IMR-90 (cell line): ENCODE measurements at regions not wholly inside any gene's neighbourhood (a gene's known extent, or its start where the extent isn't known, plus 50 kb on each side); places are given as distances from the start of the nearest gene placed in this dataset.

Source experiments
- ATAC-seq: fragments of 200-7000 bp; cut with Tn5 transposase; 2 replicates; pipeline ENCODE4 v1.9.1; 2020; ENCODE audit warnings: low read depth, mild to moderate bottlenecking, moderate library complexity
- BruUV-seq: library from RNA; stranded (reverse); fragments of 400-500 nt; replicated peaks from 2 replicates; lab custom pipeline; 2021; lab: Mats Ljungman, UMichigan
- CTCF ChIA-PET: fragments of 300-600 bp; formaldehyde crosslinking; extraction: SDS; loops from one replicate; lab custom pipeline; 2021; ENCODE audit warnings: antibody characterized with exemption; lab: Yijun Ruan, JAX
- POLR2A ChIA-PET: fragments of 300-600 bp; sonication (Branson Sonifier 250); formaldehyde crosslinking; loops from one replicate; lab custom pipeline; 2022; ENCODE audit warnings: antibody characterized with exemption; ENCODE audit not compliant: unreplicated experiment; lab: Charles Lee
- DNase-seq: peaks from one replicate; pipeline ENCODE4 v3.0.0; 2013
- H2AFZ ChIP-seq: replicated peaks from 2 replicates; pipeline ENCODE3; 2013; ENCODE audit warnings: low read length, mild to moderate bottlenecking; ENCODE audit not compliant: poor library complexity
- H2AK5ac ChIP-seq: 2 replicates; pipeline ENCODE4 v1.6.1; 2013; ENCODE audit warnings: low read depth, low read length, inconsistent platforms
- H2AK9ac ChIP-seq: replicated peaks from 2 replicates; pipeline ENCODE3; 2013; ENCODE audit warnings: mild to moderate bottlenecking, low read depth, low read length, moderate library complexity; ENCODE audit not compliant: poor library complexity
- H2BK120ac ChIP-seq: 2 replicates; pipeline ENCODE4 v1.6.1; 2013; ENCODE audit warnings: low read depth, low read length, inconsistent platforms
- H2BK15ac ChIP-seq: 3 replicates; pipeline ENCODE4 v1.6.1; 2013; ENCODE audit warnings: low read depth, low read length, inconsistent platforms
- H2BK20ac ChIP-seq: 2 replicates; pipeline ENCODE4 v1.6.1; 2013; ENCODE audit warnings: low read depth, mild to moderate bottlenecking, inconsistent platforms, low read length, moderate library complexity
- H2BK5ac ChIP-seq: 2 replicates; pipeline ENCODE4 v1.6.1; 2013; ENCODE audit warnings: mild to moderate bottlenecking, low read depth, low read length, inconsistent platforms; ENCODE audit not compliant: poor library complexity, severe bottlenecking
- H3K14ac ChIP-seq: replicated peaks from 2 replicates; pipeline ENCODE4 v1.6.1; 2013; ENCODE audit warnings: low read depth, low read length, inconsistent platforms
- H3K18ac ChIP-seq: 2 replicates; pipeline ENCODE4 v1.6.1; 2013; ENCODE audit warnings: low read depth, low read length, control low read depth
- H3K23ac ChIP-seq: 2 replicates; pipeline ENCODE4 v1.6.1; 2013; ENCODE audit warnings: low read depth, low read length, inconsistent platforms
- H3K27ac ChIP-seq: 2 replicates; pipeline ENCODE4 v1.5.1; 2013; ENCODE audit warnings: mild to moderate bottlenecking, control low read depth, low read length; ENCODE audit not compliant: insufficient read depth
- H3K27me3 ChIP-seq: 2 replicates; pipeline ENCODE4 v1.6.1; 2013; ENCODE audit warnings: low read length; ENCODE audit not compliant: control insufficient read depth, insufficient read depth
- H3K36me3 ChIP-seq: 2 replicates; pipeline ENCODE4 v1.6.1; 2013; ENCODE audit warnings: low read length, mixed read lengths; ENCODE audit not compliant: control insufficient read depth, insufficient read depth
- H3K4ac ChIP-seq: 2 replicates; pipeline ENCODE4 v1.6.1; 2013; ENCODE audit warnings: low read depth, low read length, inconsistent platforms
- H3K4me1 ChIP-seq: 2 replicates; pipeline ENCODE4 v1.6.1; 2013; ENCODE audit warnings: low read length, mixed read lengths; ENCODE audit not compliant: control insufficient read depth, insufficient read depth
- H3K4me2 ChIP-seq: 2 replicates; pipeline ENCODE4 v1.6.1; 2013; ENCODE audit warnings: low read depth, mild to moderate bottlenecking, control low read depth, low read length, moderate library complexity
- H3K4me3 ChIP-seq: 2 replicates; pipeline ENCODE4 v1.5.1; 2013; ENCODE audit warnings: low read depth, mild to moderate bottlenecking, control low read depth, low read length, moderate library complexity; ENCODE audit not compliant: insufficient read depth
- H3K56ac ChIP-seq: 2 replicates; pipeline ENCODE4 v1.6.1; 2013; ENCODE audit warnings: low read length, inconsistent platforms; ENCODE audit not compliant: insufficient read depth; ENCODE audit errors: extremely low read depth
- H3K79me1 ChIP-seq, 2 experiments: 2 replicates each; pipeline ENCODE4 v1.6.1; 2013; ENCODE audit warnings: low read length in 2 of 2, inconsistent platforms in 1 of 2, low read depth in 1 of 2
- H3K9ac ChIP-seq: 2 replicates; pipeline ENCODE4 v1.6.1; 2013; ENCODE audit warnings: low read depth, low read length, control low read depth
- H3K9me1 ChIP-seq: 2 replicates; pipeline ENCODE4 v1.6.1; 2013; ENCODE audit warnings: low read length, inconsistent platforms; ENCODE audit not compliant: insufficient read depth
- H3K9me3 ChIP-seq: 2 replicates; pipeline ENCODE4 v1.6.1; 2013; ENCODE audit warnings: low read length; ENCODE audit not compliant: control insufficient read depth, insufficient read depth
- H4K20me1 ChIP-seq: 2 replicates; pipeline ENCODE4 v1.6.1; 2013; ENCODE audit warnings: low read length, inconsistent platforms; ENCODE audit not compliant: insufficient read depth
- H4K5ac ChIP-seq: 2 replicates; pipeline ENCODE4 v1.6.1; 2013; ENCODE audit warnings: mild to moderate bottlenecking, low read depth, low read length, control low read depth
- H4K8ac ChIP-seq, 2 experiments: 2 replicates each; pipeline ENCODE4 v1.6.1; 2013; ENCODE audit warnings: low read depth in 2 of 2, low read length in 2 of 2, control low read depth in 1 of 2, inconsistent platforms in 1 of 2
- H4K91ac ChIP-seq: 2 replicates; pipeline ENCODE4 v1.6.1; 2013; ENCODE audit warnings: low read depth, low read length, inconsistent platforms; ENCODE audit not compliant: insufficient read depth
- CHD1 ChIP-seq: IDR thresholded peaks from 2 replicates; pipeline ENCODE4 v1.6.1; 2012; ENCODE audit warnings: low read depth, low read length, improper control_type of control experiment
- MAFK ChIP-seq: IDR thresholded peaks from 2 replicates; pipeline ENCODE4 v1.6.1; 2012; ENCODE audit warnings: low read depth, low read length, improper control_type of control experiment
- SMC3 ChIP-seq: fragments of 150-350 bp; IDR thresholded peaks from 2 replicates; pipeline ENCODE4 v1.6.1; 2016; ENCODE audit warnings: low read depth, mild to moderate bottlenecking, antibody characterized with exemption, low read length, moderate library complexity
- WGBS, 2 experiments: methylation state at CpG; one replicate each; pipeline versions ENCODE4 v1.1.5 to v1.1.7; 2013; ENCODE audit warnings: missing lambda C conversion rate in 2 of 2; ENCODE audit not compliant: insufficient read length in 1 of 2; ENCODE audit errors: extremely low coverage in 2 of 2; 5-methylcytosine and 5-hydroxymethylcytosine counted together
- dilution Hi-C: fragments of 300-500 bp; cut with HindIII; formaldehyde crosslinking; loops from one replicate; pipeline ENCODE4 v1.14.3; 2018; ENCODE audit warnings: low sequenced_read_pairs; ENCODE audit not compliant: unreplicated experiment
- in situ Hi-C: fragments of 300-500 bp; cut with MboI; formaldehyde crosslinking; loops from 3 replicates; pipeline ENCODE4 v1.14.3; 2019; ENCODE audit warnings: low sequenced_read_pairs, inconsistent platforms, mixed read lengths
- intact Hi-C: fragments of 100-400 bp; cut with micrococcal nuclease; formaldehyde crosslinking; loops from 2 replicates; pipeline ENCODE4 v1.10.0; 2022

DNA sequence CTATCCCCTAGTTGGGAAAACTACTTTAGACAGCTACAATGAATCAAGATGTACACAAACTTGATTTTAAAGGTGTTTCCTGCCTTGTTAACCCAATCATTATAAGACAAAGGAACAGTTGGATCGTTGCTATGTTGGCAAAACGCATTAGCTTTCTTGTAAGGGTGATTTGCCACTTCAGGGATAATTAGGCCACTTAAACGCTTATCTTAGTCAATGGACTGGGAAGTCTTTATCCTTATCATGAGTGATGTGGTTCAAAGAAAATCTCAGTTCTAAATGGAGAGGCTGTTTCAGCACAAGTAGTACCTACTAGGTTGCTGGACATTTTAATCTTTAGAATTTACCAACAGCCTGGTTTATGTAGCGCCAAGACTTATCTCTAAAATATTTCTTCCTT, 406.1 kb upstream of the MEX3C start:
- TF ChIP-seq CHD1: no peak
- TF ChIP-seq SMC3: no peak
- no peak for TF ChIP-seq MAFK

More for the DNA sequence above, 406.1 kb upstream of the MEX3C start:
- H3K14ac ChIP-seq: no peak overlapping the region
- no peak overlapping the region for H3K27ac ChIP-seq
- H3K4me2 ChIP-seq: no peak overlapping the region
- no peaks in the 10 kb centered on the region for H3K27me3 ChIP-seq
- CTCF ChIA-PET: no interaction called here
- H2BK5ac ChIP-seq: no peak overlapping the region
- H3K4me1 ChIP-seq: no peaks in the 10 kb centered on the region
- peaks cover 11% of the 10 kb centered on the region for H3K9me3 ChIP-seq
- no peak overlapping the region for H3K4ac ChIP-seq
- in situ Hi-C loops: no loop called here
- H2BK20ac ChIP-seq: no peak overlapping the region
- no peak overlapping the region for H3K18ac ChIP-seq
- no peak overlapping the region for H2BK15ac ChIP-seq
- H2AK9ac ChIP-seq: no peak overlapping the region
- no peak overlapping the region for H3K9ac ChIP-seq
- H3K9me1 ChIP-seq: no peaks in the 10 kb centered on the region
- H2AFZ ChIP-seq: no peak overlapping the region
- no CpG with 5 or more reads among the region's 4 CpGs for WGBS, 2 experiments
- DNase-seq (no peak), ATAC-seq (no peak)
- POLR2A ChIA-PET: no interaction called here
- H4K5ac ChIP-seq: no peak overlapping the region
- H3K56ac ChIP-seq: no peak overlapping the region
- H3K79me1 ChIP-seq: no peaks in the 10 kb centered on the region
- intact Hi-C loops: no loop called here
- no peak overlapping the region for H4K8ac ChIP-seq
- no peaks in the 10 kb centered on the region for H4K20me1 ChIP-seq
- no TSS peak for BruUV-seq
- no peak overlapping the region for H4K91ac ChIP-seq
- H2AK5ac ChIP-seq: no peak overlapping the region
- dilution Hi-C loops: no loop called here
- H3K23ac ChIP-seq: no peak overlapping the region
- no peak overlapping the region for H2BK120ac ChIP-seq
- H3K36me3 ChIP-seq: no peaks in the 10 kb centered on the region
- H3K4me3 ChIP-seq: no peak overlapping the region
